Mucosa of descending colon (tissue), 3 donors: ENCODE measurements at regions not wholly inside any gene's neighbourhood (a gene's known extent, or its start where the extent isn't known, plus 50 kb on each side); places are given as distances from the start of the nearest gene placed in this dataset.

Source experiments
- ATAC-seq: fragments of 200-7000 bp; cut with Tn5 transposase; one replicate; pipeline ENCODE4 v1.9.1; 2020; ENCODE audit warnings: mild to moderate bottlenecking, moderate library complexity
- DNase-seq, 3 donors: peaks; one replicate each; pipeline ENCODE4 v3.0.0-alpha.2; 2020
- H3K36me3 ChIP-seq: fragments of 200-600 bp; one replicate; pipeline ENCODE4 v1.8.0; 2021; ENCODE audit warnings: low read depth, mild to moderate bottlenecking
- H3K4me1 ChIP-seq: fragments of 200-600 bp; one replicate; pipeline ENCODE4 v1.8.0; 2021; ENCODE audit warnings: low read depth, mild to moderate bottlenecking
- H3K4me3 ChIP-seq: fragments of 200-600 bp; one replicate; pipeline ENCODE4 v1.8.0; 2021; ENCODE audit warnings: mild to moderate bottlenecking
- H3K9me3 ChIP-seq: fragments of 200-600 bp; one replicate; pipeline ENCODE4 v1.8.0; 2021; ENCODE audit warnings: mild to moderate bottlenecking
- intact Hi-C, 2 donors: fragments of 100-400 bp; cut with DNase I in 1 of 2; cut with micrococcal nuclease in 1 of 2; formaldehyde crosslinking; loops; one replicate each; pipeline versions ENCODE4 v1.11.0 to v1.11.1; 2022; cut with DNase I, micrococcal nuclease
- TF ChIP-seq, protein P1 (sequence below): fragments of 200-600 bp; IDR thresholded peaks from one replicate; pipeline ENCODE4 v1.8.0; 2022; ENCODE audit warnings: antibody characterized with exemption, mild to moderate bottlenecking
- donor health status: DM: no; HTN: no; CAD: no; lungs with moderate emphysema.
- donor health status: DM: no; HTN: no; CAD: no.
- donor health status: DM: no; HTN: yes; CAD: no.

GRCh38 chr13:106846571-106847448 is 278.9 kb upstream of the ARGLU1 start:
- Histone ChIP-seq H3K36me3 (no peaks in the 10 kb centered on the region), H3K4me1 (no peaks in the 10 kb centered on the region), H3K4me3 (no peak overlapping the region), H3K9me3 (no peaks in the 10 kb centered on the region)
- ATAC-seq: no peak
- TF ChIP-seq, protein P1, sequence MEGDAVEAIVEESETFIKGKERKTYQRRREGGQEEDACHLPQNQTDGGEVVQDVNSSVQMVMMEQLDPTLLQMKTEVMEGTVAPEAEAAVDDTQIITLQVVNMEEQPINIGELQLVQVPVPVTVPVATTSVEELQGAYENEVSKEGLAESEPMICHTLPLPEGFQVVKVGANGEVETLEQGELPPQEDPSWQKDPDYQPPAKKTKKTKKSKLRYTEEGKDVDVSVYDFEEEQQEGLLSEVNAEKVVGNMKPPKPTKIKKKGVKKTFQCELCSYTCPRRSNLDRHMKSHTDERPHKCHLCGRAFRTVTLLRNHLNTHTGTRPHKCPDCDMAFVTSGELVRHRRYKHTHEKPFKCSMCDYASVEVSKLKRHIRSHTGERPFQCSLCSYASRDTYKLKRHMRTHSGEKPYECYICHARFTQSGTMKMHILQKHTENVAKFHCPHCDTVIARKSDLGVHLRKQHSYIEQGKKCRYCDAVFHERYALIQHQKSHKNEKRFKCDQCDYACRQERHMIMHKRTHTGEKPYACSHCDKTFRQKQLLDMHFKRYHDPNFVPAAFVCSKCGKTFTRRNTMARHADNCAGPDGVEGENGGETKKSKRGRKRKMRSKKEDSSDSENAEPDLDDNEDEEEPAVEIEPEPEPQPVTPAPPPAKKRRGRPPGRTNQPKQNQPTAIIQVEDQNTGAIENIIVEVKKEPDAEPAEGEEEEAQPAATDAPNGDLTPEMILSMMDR: no peak
- intact Hi-C loops: no loop called here
- no peak for DNase-seq

DNA sequence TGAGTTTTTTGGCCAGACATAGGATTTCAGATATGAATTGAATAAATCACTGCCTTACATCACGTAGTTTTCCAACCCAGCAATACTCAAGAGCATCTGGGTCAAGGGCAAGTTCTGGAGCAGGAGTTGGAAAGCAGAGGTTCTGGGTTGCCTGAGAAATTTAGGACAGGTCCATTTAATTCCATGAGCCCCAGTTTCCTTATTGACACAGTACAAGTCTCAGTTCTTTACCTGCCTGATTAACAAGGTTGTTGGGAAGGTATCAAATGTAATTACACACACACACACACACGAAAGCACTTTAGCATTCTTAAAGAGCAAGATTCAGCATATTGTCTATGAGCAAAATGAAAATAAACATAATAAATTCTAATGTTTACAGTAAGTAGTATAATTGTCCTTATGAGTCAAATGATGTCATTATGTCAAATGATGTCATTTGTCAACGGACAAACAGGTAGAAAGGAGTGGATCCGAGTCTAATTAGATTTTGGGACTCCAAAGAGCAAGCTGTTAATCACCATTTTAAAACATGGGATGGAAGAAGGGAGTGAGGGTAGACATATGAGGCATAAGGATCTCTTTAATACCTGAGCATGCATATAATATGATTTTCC is 268.4 kb upstream of the ARGLU1 start:
- ATAC-seq (no peak), DNase-seq (no peak)
- intact Hi-C loops: no loop called here
- Histone ChIP-seq H3K4me3 (no peak overlapping the region), H3K36me3 (no peaks in the 10 kb centered on the region), H3K9me3 (no peaks in the 10 kb centered on the region), H3K4me1 (no peaks in the 10 kb centered on the region)
- TF ChIP-seq, protein P1: no peak

DNA sequence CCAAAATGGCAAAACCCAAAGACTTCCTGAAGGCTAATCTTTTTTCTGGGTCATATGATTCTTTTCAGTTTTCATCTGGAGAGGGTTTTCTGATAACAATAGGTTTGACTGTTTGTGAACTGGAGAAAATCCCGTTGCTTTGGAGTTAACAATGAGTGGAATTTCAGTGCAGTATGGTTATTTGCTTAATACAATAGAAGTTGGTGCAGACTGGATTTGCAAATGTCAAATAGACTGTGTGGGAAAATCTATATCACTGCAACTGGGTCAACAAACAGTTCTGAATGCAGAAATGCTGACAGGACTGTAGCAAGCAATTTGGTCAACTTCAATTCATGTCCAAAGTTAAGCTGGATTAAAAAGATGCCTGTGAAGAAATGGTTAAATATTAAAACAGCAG is 267.5 kb upstream of the ARGLU1 start:
- intact Hi-C loops: no loop called here
- Histone ChIP-seq H3K4me3 (no peak overlapping the region), H3K4me1 (no peaks in the 10 kb centered on the region), H3K36me3 (no peaks in the 10 kb centered on the region), H3K9me3 (no peaks in the 10 kb centered on the region)
- TF ChIP-seq, protein P1: no peak
- DNase-seq (no peak), ATAC-seq (no peak)

- Histone ChIP-seq H3K36me3 (no peaks in the 10 kb centered on the region), H3K4me3 (no peak overlapping the region), H3K9me3 (no peaks in the 10 kb centered on the region), H3K4me1 (no peaks in the 10 kb centered on the region)
- no peak for ATAC-seq
- intact Hi-C loops: no loop called here
- DNase-seq: no peak
- TF ChIP-seq, protein P1: no peak
Measured at GRCh38 chr13:106821979-106822378, 254.0 kb upstream of the ARGLU1 start.

DNA sequence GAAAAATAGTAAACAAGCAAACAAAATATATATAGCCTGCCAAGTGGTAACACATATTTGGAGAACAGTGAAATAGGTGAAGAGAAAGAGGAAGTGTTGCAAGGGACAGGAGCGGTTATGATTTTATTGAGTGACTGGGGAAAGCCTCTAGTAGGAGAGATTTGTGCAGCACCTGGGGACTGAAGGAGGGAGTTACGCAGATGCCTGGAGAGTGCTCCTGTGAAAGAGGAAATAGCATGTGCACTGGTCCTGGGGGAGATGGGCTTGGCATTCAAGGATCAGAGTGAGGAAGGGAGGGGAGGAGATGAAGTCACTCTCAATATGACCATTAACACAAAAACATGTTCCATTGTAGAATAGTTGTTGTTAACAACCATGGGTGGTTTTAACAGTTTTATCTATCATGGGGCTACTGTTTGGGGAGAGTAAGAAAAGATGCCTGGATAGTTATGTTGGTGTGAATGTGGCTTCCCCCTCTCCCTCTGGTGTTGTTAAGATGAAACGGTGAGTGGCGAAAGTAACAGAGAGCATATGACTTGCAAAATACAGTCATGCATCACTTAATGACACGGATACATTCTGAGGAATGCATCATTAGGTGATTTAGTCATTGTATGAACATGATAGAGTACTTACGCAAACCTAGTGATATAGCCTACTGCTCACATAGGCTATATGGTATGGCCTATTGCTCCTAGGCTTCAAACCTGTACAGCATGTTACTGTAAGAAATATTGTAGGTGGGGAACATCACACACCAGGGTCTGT is 251.7 kb upstream of the ARGLU1 start:
- no peaks in the 10 kb centered on the region for H3K4me1 ChIP-seq
- TF ChIP-seq, protein P1: no peak

More for the DNA sequence above, 251.7 kb upstream of the ARGLU1 start:
- DNase-seq (no peak), ATAC-seq (no peak)
- no peaks in the 10 kb centered on the region for H3K36me3 ChIP-seq
- H3K9me3 ChIP-seq: no peaks in the 10 kb centered on the region
- intact Hi-C loops: no loop called here
- H3K4me3 ChIP-seq: no peak overlapping the region
